BJ (cell line): ENCODE measurements at regions not wholly inside any gene's neighbourhood (a gene's known extent, or its start where the extent isn't known, plus 50 kb on each side); places are given as distances from the start of the nearest gene placed in this dataset.

Source experiments
- CTCF ChIA-PET: fragments of 350-600 bp; formaldehyde crosslinking; extraction: SDS; loops from one replicate; lab custom pipeline; 2021; ENCODE audit warnings: antibody characterized with exemption, inconsistent platforms; lab: Yijun Ruan, JAX
- POLR2A ChIA-PET: fragments of 300-600 bp; sonication (Branson Sonifier 250); formaldehyde crosslinking; extraction: SDS; loops from one replicate; lab custom pipeline; 2021; ENCODE audit warnings: antibody characterized with exemption; lab: Charles Lee
- DNase-seq: peaks from one replicate; pipeline ENCODE4 v3.0.0-alpha.2; 2011; ENCODE audit warnings: low read depth
- H3K27me3 ChIP-seq: 2 replicates; pipeline ENCODE4 v1.6.0; 2011; ENCODE audit warnings: low read length; ENCODE audit not compliant: control insufficient read depth, insufficient read depth
- H3K36me3 ChIP-seq: 2 replicates; pipeline ENCODE4 v1.5.1; 2011; ENCODE audit warnings: low read length; ENCODE audit not compliant: control insufficient read depth, insufficient read depth
- H3K4me3 ChIP-seq: 2 replicates; pipeline ENCODE4 v1.5.1; 2011; ENCODE audit warnings: low read depth, mild to moderate bottlenecking, control low read depth, low read length
- CTCF ChIP-seq: IDR thresholded peaks from 2 replicates; pipeline ENCODE4 v1.5.1; 2011; ENCODE audit warnings: low read depth, mild to moderate bottlenecking, control low read depth, inconsistent platforms, low read length, moderate library complexity; ENCODE audit not compliant: insufficient read depth

DNA sequence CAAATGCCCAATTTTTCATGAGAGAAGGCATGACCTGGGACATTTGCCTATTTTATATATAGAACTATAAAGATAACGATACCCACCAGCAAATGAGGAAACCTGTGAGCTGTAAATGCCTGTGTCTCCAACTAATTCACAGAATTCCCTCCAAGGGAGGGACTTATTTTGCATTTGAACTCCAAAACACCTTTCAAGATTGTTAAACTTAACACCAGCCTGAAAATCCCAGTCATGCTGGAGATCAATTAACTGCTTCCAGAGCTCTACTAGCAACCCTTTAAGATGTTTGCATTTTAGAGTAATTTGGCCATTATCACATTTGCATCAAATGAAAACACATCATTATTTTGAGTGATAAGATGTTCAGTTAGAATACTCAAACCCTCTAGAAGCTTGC, 68.1 kb upstream of the KLHL14 start:
- no peak for DNase-seq
- CTCF ChIA-PET = no interaction called here

DNA sequence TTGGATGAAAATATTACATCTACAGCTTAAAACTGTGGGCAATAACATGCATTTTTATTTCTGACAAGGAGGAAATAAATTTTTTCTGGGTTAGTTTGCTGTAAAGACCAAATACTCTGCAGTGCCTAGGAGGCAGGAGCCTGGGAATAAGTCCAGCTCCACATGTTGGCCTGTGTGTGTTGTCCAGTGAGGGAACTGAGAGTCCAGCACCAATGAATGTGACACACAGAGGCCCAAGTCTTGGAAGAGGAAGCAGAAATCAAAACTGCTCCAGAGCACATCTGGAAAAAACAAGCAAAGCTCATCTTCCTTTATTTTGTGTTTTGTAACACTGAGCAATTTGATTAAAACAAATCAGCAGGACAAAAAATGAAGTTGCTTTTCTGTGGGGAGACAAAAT, 63.1 kb upstream of the KLHL14 start:
- H3K27me3 ChIP-seq = no peaks in the 10 kb centered on the region
- no peak for DNase-seq
- H3K36me3 ChIP-seq = no peaks in the 10 kb centered on the region
- TF ChIP-seq CTCF = no peak
- ChIA-PET CTCF (no interaction called here), POLR2A (no interaction called here)
- no peak overlapping the region for H3K4me3 ChIP-seq

More for the DNA sequence above, 68.1 kb upstream of the KLHL14 start:
- Histone ChIP-seq H3K4me3 (no peak overlapping the region), H3K36me3 (no peaks in the 10 kb centered on the region), H3K27me3 (no peaks in the 10 kb centered on the region)
- POLR2A ChIA-PET = no interaction called here
- TF ChIP-seq CTCF = no peak

GRCh38 chr18:32831781-32832180, 59.0 kb upstream of the KLHL14 start:
- DNase-seq = no peak
- ChIA-PET POLR2A (no interaction called here), CTCF (no interaction called here)
- no peaks in the 10 kb centered on the region for H3K36me3 ChIP-seq
- H3K27me3 ChIP-seq = no peaks in the 10 kb centered on the region
- H3K4me3 ChIP-seq = no peak overlapping the region
- TF ChIP-seq CTCF = no peak

DNA sequence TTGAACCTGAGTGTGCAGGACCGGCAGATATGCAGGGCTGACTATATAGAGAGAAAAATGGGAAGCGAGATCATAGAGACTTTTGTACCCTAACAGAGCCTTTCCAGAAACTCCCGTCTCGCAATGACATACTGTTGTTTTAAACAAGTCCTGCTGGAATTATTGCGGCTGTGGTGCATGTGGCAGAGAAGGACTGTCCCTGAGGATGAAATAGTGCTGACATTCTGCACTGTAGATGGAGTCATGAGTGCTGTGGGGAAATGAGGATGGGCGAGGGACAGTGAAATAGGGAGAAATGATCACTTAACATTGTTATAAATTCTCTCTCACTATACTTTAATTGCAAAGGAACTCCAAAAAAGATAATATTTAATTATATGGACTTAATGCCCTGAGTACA, 50.4 kb upstream of the KLHL14 start:
- Histone ChIP-seq H3K36me3 (no peaks in the 10 kb centered on the region), H3K4me3 (no peak overlapping the region), H3K27me3 (no peaks in the 10 kb centered on the region)
- ChIA-PET POLR2A (no interaction called here), CTCF (no interaction called here)
- DNase-seq = no peak
- no peak for TF ChIP-seq CTCF
